Mammary epithelial cell (primary cell): ENCODE measurements at regions not wholly inside any gene's neighbourhood (a gene's known extent, or its start where the extent isn't known, plus 50 kb on each side); places are given as distances from the start of the nearest gene placed in this dataset.

Experiments used
- CTCF ChIP-seq, 2 donors: IDR thresholded peaks in 1 of 2; conservative IDR thresholded peaks in 1 of 2; 2 replicates each; pipeline ENCODE4 v1.5.1; 2011 to 2012; ENCODE audit warnings: inconsistent platforms in 2 of 2, low read length in 2 of 2, mild to moderate bottlenecking in 2 of 2, control low read depth in 1 of 2, low read depth in 1 of 2; ENCODE audit not compliant: insufficient read depth in 1 of 2; ENCODE audit errors: extremely low read depth in 1 of 2
- EZH2 ChIP-seq: IDR thresholded peaks from 2 replicates; pipeline ENCODE4 v1.6.1; 2012; ENCODE audit warnings: low read length, inconsistent platforms, borderline replicate concordance

- TF ChIP-seq CTCF (conservative IDR thresholded peaks at IDR 0.05 in 1 of 2, IDR thresholded peaks at IDR 0.05 in 1 of 2; ENCODE audit: extremely low read depth in 1 of 2, insufficient read depth in 1 of 2, low read depth in 1 of 2, low read length in 2 of 2) (no peak), EZH2 (no peak)
Observed at GRCh38 chr1:8217011-8217711, 100.8 kb upstream of the SLC45A1 start.
